Activated CD4-positive, alpha-beta T cell treated with anti-CD3 and anti-CD28 coated beads, Interleukin-2, amount 10 ng/mL, durations not matched to agents 7 days and 5 days (primary cell): ENCODE measurements at regions not wholly inside any gene's neighbourhood (a gene's known extent, or its start where the extent isn't known, plus 50 kb on each side); places are given as distances from the start of the nearest gene placed in this dataset.

Experiments used
- CTCF ChIA-PET: fragments of 350-600 bp; sonication (Branson Sonifier 250); formaldehyde crosslinking; loops from one replicate; lab custom pipeline; 2021; ENCODE audit warnings: antibody characterized with exemption; lab: Charles Lee
- POLR2A ChIA-PET: fragments of 350-600 bp; sonication (Branson Sonifier 250); formaldehyde crosslinking; loops from one replicate; lab custom pipeline; 2021; ENCODE audit warnings: antibody characterized with exemption; lab: Charles Lee
- DNase-seq: peaks from one replicate; pipeline ENCODE4 v3.0.0-alpha.2; 2020
- H3K27ac Mint-ChIP-seq: one replicate; pipeline ENCODE4 v1.8.0; 2021; ENCODE audit warnings: mild to moderate bottlenecking, moderate library complexity, mixed read lengths
- H3K27me3 Mint-ChIP-seq: one replicate; pipeline ENCODE4 v1.8.0; 2021; ENCODE audit warnings: mixed read lengths
- H3K36me3 Mint-ChIP-seq: one replicate; pipeline ENCODE4 v1.8.0; 2021; ENCODE audit warnings: low read depth, mixed read lengths
- H3K4me1 Mint-ChIP-seq: one replicate; pipeline ENCODE4 v1.8.0; 2021; ENCODE audit warnings: mixed read lengths
- H3K4me3 Mint-ChIP-seq: one replicate; pipeline ENCODE4 v1.8.0; 2021; ENCODE audit warnings: mild to moderate bottlenecking, moderate library complexity, mixed read lengths
- H3K9me3 Mint-ChIP-seq: one replicate; pipeline ENCODE4 v1.8.0; 2021; ENCODE audit warnings: mixed read lengths

DNA sequence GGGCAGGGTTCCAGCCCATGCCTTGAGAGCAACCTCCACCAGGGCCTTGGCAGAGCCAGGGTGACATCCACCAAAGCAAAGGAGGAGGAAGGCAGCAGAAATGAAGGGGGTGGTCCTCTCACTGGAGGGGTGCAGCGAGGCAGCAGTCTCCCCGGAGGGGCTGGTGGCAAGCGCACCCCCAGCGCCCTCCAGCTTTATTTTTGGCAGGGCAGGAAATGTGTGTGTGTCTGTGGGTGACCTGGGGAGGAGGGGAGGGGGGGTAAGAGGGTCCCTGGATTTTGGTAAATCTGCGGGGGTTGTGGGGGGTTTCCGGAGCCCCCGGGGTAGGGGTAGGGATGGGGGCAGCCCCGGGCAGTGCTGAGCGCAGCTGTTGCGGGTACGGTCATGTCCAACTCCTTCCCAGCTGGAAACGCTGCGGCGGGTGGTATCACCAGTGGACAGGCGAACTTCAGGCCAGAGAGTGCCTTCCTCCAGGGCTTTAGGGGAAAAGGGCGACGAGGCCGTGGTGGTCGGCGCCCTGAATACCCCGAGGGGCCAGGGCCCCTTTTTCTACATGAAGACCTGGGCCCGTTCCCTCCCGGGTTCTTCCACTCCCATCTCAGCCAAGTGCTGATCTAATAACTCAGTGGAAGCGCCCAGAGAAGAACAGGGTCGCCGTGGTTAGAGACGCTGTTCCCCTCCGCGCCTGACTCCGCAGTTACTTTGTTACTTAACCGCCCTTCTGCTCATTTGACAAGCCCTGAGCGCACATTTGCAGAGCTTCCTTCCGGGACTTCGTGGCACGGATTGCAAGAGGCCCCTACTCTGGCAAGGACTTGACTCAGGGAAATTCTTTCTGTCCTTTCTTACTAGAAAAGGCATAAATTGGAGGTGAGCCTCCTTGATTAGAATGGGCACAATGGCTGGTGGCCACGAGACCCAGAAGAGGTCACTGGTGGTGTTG is 55.2 kb downstream of the FOS start:
- ChIA-PET POLR2A (no interaction called here), CTCF (interaction anchor here (0.8 to 1.6 kb wide), 6 partner anchors 10 to 244 kb away, joined by 3 to 5 read pairs (median 3); no protein-coding TSS in a partner anchor)
- DNase-seq = peak; percentile 70
- peaks cover 3% of the 10 kb centered on the region for H3K36me3 Mint-ChIP-seq
- peak overlapping the region; percentile 93 for H3K27ac Mint-ChIP-seq
- peaks cover 30% of the 10 kb centered on the region for H3K4me1 Mint-ChIP-seq
- H3K27me3 Mint-ChIP-seq = peaks cover 6% of the 10 kb centered on the region
- peaks cover 2% of the 10 kb centered on the region for H3K9me3 Mint-ChIP-seq
- peak overlapping the region; percentile 61 for H3K4me3 Mint-ChIP-seq

DNA sequence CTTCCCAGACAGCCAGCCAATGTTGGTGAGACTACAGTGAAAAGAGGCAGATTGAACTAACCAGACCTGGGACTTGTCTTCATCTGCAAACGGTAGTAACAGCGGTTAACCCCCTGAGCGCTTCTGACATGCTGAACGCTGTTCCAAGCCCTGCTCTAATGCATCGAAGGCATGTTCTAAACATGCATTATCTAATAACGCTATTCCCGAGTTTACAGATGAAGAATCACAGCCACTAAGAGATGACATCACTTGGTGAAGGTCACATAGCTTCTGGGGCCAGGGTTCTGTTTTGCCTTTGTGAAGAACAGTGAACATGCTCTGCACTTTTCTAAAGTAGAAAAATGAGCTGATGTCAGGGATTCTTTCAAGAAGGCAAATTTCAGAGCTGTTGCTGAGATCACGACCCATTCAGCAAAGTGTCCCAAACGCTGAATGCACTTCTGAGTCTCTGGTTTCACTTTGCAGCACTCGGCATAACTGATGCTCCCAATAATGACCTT is 56.0 kb downstream of the FOS start:
- H3K36me3 Mint-ChIP-seq = peaks cover 3% of the 10 kb centered on the region
- H3K27me3 Mint-ChIP-seq = peaks cover 2% of the 10 kb centered on the region
- CTCF ChIA-PET = interaction anchor here (0.6 to 1.6 kb wide), 4 partner anchors 13 to 1392 kb away, joined by 3 to 5 read pairs (median 3); no protein-coding TSS in a partner anchor
- POLR2A ChIA-PET = no interaction called here
- peaks cover 30% of the 10 kb centered on the region for H3K4me1 Mint-ChIP-seq
- peak overlapping the region; percentile 93 for H3K27ac Mint-ChIP-seq
- DNase-seq = peak; percentile 8
- peaks cover 2% of the 10 kb centered on the region for H3K9me3 Mint-ChIP-seq
- peak overlapping the region; percentile 61 for H3K4me3 Mint-ChIP-seq

DNA sequence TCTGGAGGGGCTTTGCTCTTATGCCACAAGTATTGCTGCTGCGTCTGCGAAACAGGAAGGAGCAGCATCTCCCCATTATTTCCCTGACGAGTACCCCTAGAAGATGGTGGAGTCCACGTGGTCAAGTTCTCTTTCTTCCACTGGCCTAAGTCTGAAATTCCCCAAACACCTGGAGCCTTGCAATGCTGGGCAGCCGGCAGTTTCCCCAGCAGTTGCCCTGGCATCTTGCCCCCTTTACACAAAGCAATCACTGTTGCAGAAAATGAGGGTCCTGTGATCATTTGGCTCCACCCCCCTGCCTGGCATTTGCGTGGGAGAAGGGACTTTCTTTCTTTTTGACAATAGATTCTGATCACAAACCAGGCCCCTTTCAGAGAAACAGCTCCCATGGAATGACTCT is 56.9 kb downstream of the FOS start:
- Mint-ChIP-seq H3K27me3 (peaks cover 2% of the 10 kb centered on the region), H3K4me1 (peaks cover 30% of the 10 kb centered on the region), H3K27ac (no peak overlapping the region), H3K36me3 (peaks cover 3% of the 10 kb centered on the region), H3K9me3 (peaks cover 2% of the 10 kb centered on the region), H3K4me3 (no peak overlapping the region)
- POLR2A ChIA-PET = no interaction called here
- DNase-seq = no peak
- CTCF ChIA-PET = no interaction called here

DNA sequence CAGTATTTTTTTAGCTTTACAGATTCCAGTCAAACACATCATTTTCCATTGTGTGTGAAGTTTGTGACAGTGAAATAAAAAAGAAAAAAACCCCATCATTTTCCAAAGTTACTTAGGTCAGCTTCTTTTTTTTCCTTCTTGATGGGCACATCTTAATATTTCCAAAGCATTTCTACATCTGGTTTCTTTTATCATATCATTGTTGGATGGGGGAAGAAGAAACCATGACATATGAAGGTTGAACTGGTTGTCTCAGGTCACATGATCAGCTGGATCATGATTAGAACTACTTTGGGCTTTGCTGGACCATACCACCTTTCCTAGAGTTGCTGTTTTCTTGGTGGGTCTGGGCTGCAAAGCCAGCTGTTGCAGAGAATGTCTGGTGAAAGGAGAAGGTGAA is 59.8 kb downstream of the FOS start:
- peaks cover 5% of the 10 kb centered on the region for H3K27me3 Mint-ChIP-seq
- peaks cover 3% of the 10 kb centered on the region for H3K36me3 Mint-ChIP-seq
- CTCF ChIA-PET = interaction anchor here (1.8 kb wide), 1 partner anchor 9 kb away, joined by 7 read pairs; no protein-coding TSS in a partner anchor
- peaks cover 2% of the 10 kb centered on the region for H3K9me3 Mint-ChIP-seq
- H3K4me1 Mint-ChIP-seq = peaks cover 20% of the 10 kb centered on the region
- POLR2A ChIA-PET = no interaction called here
- DNase-seq = no peak
- H3K4me3 Mint-ChIP-seq = no peak overlapping the region
- no peak overlapping the region for H3K27ac Mint-ChIP-seq

DNA sequence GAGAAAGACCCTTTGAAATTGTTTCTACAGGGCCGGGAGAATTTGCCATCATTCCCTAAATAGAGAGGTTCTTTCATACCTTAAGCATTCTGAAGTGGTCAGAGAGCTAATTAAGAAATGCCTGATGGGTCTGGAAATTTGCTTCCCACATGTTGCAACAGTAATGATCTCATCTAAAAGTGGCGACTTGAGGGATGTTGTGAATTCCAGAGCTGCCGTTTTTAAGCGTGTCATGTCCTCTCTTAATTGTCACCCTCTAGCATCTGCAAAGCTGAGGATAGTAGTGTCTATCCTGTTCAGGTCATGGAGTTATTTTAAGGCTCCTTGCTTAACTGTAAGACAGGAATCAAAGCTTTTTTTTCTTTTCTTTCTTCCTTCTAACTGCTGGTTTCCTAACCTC is 60.4 kb downstream of the FOS start:
- Mint-ChIP-seq H3K27me3 (peaks cover 5% of the 10 kb centered on the region), H3K27ac (no peak overlapping the region), H3K4me1 (peaks cover 14% of the 10 kb centered on the region), H3K4me3 (no peak overlapping the region), H3K36me3 (peaks cover 3% of the 10 kb centered on the region), H3K9me3 (peaks cover 2% of the 10 kb centered on the region)
- DNase-seq = no peak
- ChIA-PET POLR2A (no interaction called here), CTCF (interaction anchor here (1.8 kb wide), 1 partner anchor 10 kb away, joined by 7 read pairs; no protein-coding TSS in a partner anchor)

DNA sequence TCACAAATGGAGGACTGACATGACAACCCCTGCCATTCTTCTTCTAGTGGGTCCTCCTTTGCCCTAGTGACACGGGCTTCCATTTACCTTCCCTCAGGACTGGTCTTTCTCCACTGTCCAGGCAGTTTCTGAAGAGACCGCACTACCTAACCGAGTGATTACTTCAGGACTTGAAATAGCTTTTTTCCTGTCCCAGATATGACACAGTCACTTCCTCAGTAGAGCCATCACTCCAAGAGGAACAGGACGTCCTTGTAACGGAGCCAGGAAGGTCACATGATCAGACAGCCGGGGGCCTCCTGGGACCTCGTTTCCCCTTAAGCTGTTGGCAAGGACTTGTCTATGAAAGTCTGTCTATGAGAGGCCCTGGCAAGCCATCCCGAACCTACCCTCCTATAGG is 62.3 kb downstream of the FOS start:
- Mint-ChIP-seq H3K36me3 (peaks cover 3% of the 10 kb centered on the region), H3K4me3 (no peak overlapping the region), H3K27me3 (peaks cover 5% of the 10 kb centered on the region), H3K27ac (no peak overlapping the region), H3K9me3 (peaks cover 2% of the 10 kb centered on the region), H3K4me1 (no peaks in the 10 kb centered on the region)
- no peak for DNase-seq
- POLR2A ChIA-PET = no interaction called here
- CTCF ChIA-PET = interaction anchor here (0.6 to 2.0 kb wide), 3 partner anchors 19 to 914 kb away, joined by 3 to 7 read pairs (median 3); no protein-coding TSS in a partner anchor

DNA sequence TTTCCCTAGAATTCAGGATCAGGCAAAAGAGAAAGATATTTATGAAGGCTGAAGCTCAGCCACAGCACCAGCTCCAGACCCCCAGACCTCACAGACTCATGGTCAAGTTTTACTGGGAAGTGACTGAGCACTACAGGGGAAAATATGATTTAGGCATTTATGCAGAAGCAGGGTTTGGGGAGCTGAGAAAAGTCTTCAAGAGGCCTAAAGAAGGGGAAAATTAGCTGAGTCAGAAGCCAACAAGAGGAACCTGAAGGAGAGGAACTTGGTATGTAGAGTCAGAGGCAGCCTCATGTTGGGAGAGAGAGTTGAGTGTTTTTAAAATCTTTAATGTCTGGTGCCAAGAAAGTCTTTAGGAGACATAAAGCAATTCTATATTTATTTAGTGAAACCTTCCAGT is 63.0 kb downstream of the FOS start:
- DNase-seq = no peak
- peaks cover 5% of the 10 kb centered on the region for H3K27me3 Mint-ChIP-seq
- H3K9me3 Mint-ChIP-seq = no peaks in the 10 kb centered on the region
- H3K27ac Mint-ChIP-seq = no peak overlapping the region
- peaks cover 2% of the 10 kb centered on the region for H3K36me3 Mint-ChIP-seq
- POLR2A ChIA-PET = no interaction called here
- no peaks in the 10 kb centered on the region for H3K4me1 Mint-ChIP-seq
- CTCF ChIA-PET = interaction anchor here (1.5 to 2.0 kb wide), 2 partner anchors 18 to 146 kb away, joined by 3 to 7 read pairs; no protein-coding TSS in a partner anchor
- H3K4me3 Mint-ChIP-seq = no peak overlapping the region

DNA sequence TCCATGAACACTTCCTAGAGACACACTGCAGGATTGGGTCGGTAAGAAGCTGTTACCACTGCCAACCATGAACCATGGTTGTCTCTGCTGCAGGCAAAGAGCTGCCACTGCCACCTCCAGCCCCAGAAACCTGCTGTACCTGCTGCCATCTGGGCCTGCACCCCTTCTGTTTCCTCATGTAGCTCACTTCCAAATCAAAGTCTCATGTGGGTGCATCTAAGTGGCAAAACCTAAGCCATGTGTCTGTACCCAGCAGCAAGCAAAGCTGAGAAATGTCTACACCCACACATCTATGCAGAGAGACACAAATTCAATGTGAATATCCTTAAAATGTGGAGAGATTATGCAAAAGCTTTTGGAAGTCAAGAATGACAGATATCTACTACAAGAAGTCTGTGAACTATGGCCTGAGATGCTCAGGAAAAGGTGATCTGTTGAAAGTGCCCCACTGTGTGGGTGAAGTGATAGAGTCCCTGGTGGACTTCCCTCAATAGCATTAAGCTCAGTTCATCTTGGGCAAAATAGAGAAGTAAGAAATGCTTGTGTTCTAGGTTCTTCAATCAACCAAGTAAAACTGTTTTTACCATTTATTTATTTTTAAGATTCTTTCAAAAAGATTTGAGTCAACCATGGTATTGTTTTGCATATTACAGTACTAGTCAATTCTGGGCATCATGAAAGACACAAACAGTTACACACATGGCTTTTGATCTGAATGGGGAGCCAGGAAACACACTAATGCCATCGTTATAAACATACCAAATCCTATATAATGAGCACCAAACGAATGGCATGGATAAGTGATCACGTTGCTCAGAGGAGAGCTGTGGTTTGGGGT is 64.4 kb downstream of the FOS start:
- Mint-ChIP-seq H3K27me3 (peaks cover 5% of the 10 kb centered on the region), H3K27ac (no peak overlapping the region), H3K4me1 (no peaks in the 10 kb centered on the region), H3K36me3 (no peaks in the 10 kb centered on the region), H3K9me3 (no peaks in the 10 kb centered on the region), H3K4me3 (no peak overlapping the region)
- POLR2A ChIA-PET = no interaction called here
- CTCF ChIA-PET = interaction anchor here (0.9 to 2.0 kb wide), 4 partner anchors 8 to 145 kb away, joined by 4 to 7 read pairs (median 4); no protein-coding TSS in a partner anchor
- no peak for DNase-seq

DNA sequence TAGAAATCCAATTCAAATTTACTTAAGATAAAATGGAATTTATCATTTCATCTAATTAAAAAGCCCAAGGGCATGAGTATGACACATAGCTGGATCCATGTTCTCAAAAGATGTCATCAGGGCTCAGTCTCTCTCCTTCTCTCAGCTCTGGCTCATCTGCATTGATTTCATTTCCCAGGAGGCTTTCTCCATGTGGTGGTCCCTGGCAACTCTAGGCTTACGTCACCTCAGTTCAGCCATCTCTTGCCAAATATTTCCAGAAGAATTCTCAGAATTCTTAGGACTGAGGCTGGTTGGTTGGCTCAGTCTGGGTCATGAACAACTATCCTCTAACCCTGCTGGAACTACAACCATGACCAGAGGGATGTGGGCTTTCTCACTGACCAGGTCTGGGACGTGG is 65.3 kb downstream of the FOS start:
- ChIA-PET POLR2A (no interaction called here), CTCF (interaction anchor here (1.6 kb wide), 1 partner anchor 14 kb away, joined by 5 read pairs; no protein-coding TSS in a partner anchor)
- H3K9me3 Mint-ChIP-seq = no peaks in the 10 kb centered on the region
- DNase-seq = no peak
- H3K27ac Mint-ChIP-seq = no peak overlapping the region
- H3K4me1 Mint-ChIP-seq = no peaks in the 10 kb centered on the region
- H3K36me3 Mint-ChIP-seq = no peaks in the 10 kb centered on the region
- H3K4me3 Mint-ChIP-seq = no peak overlapping the region
- H3K27me3 Mint-ChIP-seq = peaks cover 4% of the 10 kb centered on the region

DNA sequence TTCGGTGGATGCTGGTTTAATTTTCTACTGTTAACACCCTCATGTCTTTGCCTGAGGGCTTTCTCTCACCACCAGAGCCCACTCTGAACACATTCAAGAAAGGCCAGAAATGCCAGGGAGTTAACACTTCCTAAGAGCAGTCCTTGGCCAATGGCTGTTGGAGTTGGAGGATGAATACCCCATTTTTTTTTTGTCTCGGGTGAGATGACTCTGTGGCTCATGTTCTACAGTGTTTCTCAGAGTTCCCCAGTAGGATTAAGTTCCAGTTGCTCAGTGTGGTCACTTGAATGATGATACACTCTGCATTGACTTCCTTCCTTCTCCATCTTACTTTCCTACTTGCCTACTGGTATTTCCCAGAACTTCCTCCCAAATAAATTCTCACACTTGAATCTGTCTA is 65.8 kb downstream of the FOS start:
- DNase-seq = no peak
- H3K36me3 Mint-ChIP-seq = no peaks in the 10 kb centered on the region
- peaks cover 4% of the 10 kb centered on the region for H3K27me3 Mint-ChIP-seq
- ChIA-PET POLR2A (no interaction called here), CTCF (no interaction called here)
- no peak overlapping the region for H3K4me3 Mint-ChIP-seq
- no peaks in the 10 kb centered on the region for H3K9me3 Mint-ChIP-seq
- H3K27ac Mint-ChIP-seq = no peak overlapping the region
- no peaks in the 10 kb centered on the region for H3K4me1 Mint-ChIP-seq

DNA sequence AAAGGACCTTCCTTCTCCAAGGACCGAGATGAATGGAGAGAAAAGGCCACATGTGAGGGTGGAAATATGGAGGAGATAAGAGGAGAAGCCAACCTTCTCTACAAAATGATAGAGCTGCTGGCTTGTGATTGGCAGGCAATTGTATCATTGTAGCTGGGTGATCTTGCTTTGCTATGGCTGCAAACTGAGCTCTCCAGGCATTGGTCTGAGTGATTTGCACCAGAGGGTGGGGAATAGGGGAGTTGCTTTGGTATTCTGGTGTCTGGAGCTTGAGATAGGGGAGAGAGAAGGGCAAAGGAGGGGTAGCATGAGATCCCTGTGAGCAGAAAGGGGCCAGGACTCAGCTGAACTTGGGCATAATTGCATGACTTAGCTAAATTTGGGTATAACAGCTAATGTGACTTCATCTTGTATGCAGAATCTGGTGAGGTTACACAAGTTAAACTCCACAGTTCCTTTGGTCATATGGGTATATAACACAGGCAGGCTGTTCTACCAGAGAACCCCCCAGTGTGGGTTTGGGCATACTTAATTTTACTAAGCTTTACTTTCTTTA is 72.0 kb downstream of the FOS start:
- H3K27ac Mint-ChIP-seq = no peak overlapping the region
- no peak for DNase-seq
- no peaks in the 10 kb centered on the region for H3K4me1 Mint-ChIP-seq
- no peak overlapping the region for H3K4me3 Mint-ChIP-seq
- H3K27me3 Mint-ChIP-seq = no peaks in the 10 kb centered on the region
- no peaks in the 10 kb centered on the region for H3K36me3 Mint-ChIP-seq
- ChIA-PET POLR2A (interaction anchor here (0.6 to 0.8 kb wide), 2 partner anchors 86 to 112 kb away, joined by 3 to 5 read pairs; no protein-coding TSS in a partner anchor), CTCF (interaction anchor here (1.0 to 1.3 kb wide), 5 partner anchors 8 to 140 kb away, joined by 3 to 4 read pairs (median 3); no protein-coding TSS in a partner anchor)
- H3K9me3 Mint-ChIP-seq = peaks cover 2% of the 10 kb centered on the region

DNA sequence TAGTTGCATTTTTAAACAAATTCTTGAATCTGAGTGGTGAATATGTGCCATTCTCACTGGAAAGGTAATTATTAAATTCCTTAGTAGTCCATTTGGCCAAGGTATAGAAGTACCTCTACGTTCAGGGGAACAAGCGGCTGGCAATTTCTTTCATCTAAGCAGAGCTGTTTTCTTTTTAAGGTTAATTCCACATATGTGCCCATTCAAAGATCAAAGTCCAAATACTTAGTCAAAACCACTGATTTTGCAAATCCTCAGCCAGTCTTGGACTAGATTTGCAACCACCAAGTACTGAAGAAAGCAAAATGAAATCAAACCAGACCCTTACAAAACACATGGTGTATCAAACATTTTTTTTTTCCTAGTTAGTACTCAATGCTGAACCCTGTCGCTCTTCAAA is 68.7 kb upstream of the JDP2 start:
- H3K27me3 Mint-ChIP-seq = peaks cover 1% of the 10 kb centered on the region
- no peak overlapping the region for H3K27ac Mint-ChIP-seq

More for the DNA sequence above, 68.7 kb upstream of the JDP2 start:
- H3K36me3 Mint-ChIP-seq = no peaks in the 10 kb centered on the region
- no peak for DNase-seq
- H3K4me1 Mint-ChIP-seq = no peaks in the 10 kb centered on the region
- CTCF ChIA-PET = interaction anchor here (0.9 kb wide), 1 partner anchor 17 kb away, joined by 3 read pairs; no protein-coding TSS in a partner anchor
- H3K9me3 Mint-ChIP-seq = no peaks in the 10 kb centered on the region
- no peak overlapping the region for H3K4me3 Mint-ChIP-seq
- POLR2A ChIA-PET = no interaction called here
